HG03354 (cell line): ENCODE measurements at regions not wholly inside any gene's neighbourhood (a gene's known extent, or its start where the extent isn't known, plus 50 kb on each side); places are given as distances from the start of the nearest gene placed in this dataset.
"Not testable (repeated sequence)": the region's sequence is repeated elsewhere in the genome, so short reads cannot be mapped to it uniquely, and the experiment has no call there.

ENCODE experiments used
- ATAC-seq: cut with Tn5 transposase; IDR thresholded peaks from one replicate; pipeline ENCODE4 v1.9.1; 2021; ENCODE audit warnings: mild to moderate bottlenecking; ENCODE audit not compliant: unreplicated experiment, poor library complexity, severe bottlenecking

GRCh38 chr5:15004506-15004905 is 132.9 kb upstream of the ANKH start:
- no peak for ATAC-seq

DNA sequence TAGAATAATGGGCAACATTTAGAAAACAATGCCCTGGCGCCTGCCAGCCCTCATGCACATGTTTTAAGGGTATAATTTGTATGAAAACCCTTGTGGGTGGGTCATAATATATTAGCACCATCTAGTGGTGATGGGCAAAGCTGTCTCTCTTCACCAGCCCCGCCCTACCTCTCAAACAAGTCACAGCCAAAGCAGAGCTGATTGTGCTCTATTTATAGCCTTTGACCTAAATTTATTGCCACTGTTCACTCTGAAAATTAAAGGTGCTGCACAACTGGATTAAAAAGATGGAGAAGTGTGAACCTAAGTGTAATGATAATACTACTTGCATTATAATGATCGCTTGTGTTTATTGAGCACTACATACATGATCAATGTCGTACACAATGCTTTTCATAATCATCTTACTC is 131.9 kb upstream of the ANKH start:
- ATAC-seq: peak; percentile 98

- no peak for ATAC-seq
Measured at GRCh38 chr5:15002791-15003190, 131.2 kb upstream of the ANKH start.

GRCh38 chr5:15002173-15002572 is 130.6 kb upstream of the ANKH start:
- no peak for ATAC-seq

- ATAC-seq: no peak
Measured at GRCh38 chr5:15001517-15001916, 129.9 kb upstream of the ANKH start.

DNA sequence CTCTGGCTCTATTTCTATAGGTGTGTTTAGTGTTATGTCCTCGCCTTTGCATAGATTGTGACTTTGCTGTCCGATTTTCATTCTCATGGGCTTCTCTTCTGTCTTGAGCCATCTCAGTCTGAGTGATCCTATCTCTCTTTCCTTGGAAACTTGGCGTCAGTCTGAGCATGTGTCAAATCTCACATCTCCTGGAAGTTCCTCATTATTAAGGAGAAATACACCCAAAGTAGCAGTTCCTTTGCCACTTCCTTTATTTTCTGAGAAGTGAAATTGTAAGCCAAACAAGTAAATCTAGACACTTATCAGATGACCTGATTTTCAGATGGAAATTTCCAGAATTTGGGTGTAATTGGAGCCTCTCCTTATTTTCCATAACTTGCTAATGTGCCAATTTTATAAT is 126.9 kb upstream of the ANKH start:
- no peak for ATAC-seq

DNA sequence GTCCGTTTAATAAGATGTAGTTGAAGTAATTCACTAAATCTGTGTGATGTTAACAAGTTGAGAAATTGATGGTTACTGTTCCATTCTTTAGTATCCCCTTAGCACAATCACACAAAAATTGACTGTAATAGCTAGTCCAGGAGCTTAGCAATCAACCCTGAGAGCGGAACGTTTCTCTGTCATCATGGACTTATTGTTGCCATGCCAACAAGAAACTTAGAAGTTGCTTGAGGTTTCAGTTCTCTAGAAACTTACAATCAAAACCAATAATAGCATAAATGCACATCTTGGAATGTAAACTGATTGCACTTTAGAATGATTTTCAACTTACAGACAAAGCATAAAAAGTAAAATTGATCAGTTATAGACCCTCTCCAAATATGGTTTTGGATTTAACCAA is 125.4 kb upstream of the ANKH start:
- ATAC-seq: peak; percentile 83

DNA sequence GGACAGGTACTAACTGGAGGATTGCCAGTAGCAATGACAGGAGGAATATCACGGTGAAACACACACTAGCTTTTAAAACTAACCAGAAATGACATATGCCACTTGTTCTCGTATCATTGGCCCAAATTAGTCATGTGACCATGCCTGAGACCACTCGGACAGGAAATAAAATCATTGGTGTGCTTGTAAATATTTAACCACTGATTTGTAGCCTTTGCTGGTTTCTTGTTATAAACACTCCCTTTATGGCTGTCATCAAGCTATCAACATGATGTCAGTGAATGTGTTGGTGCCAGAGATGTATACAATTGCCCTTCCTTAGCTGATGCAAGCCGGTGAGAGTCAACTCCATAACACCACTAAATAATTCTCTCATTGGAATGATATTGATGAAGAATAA is 123.7 kb upstream of the ANKH start:
- ATAC-seq: no peak

DNA sequence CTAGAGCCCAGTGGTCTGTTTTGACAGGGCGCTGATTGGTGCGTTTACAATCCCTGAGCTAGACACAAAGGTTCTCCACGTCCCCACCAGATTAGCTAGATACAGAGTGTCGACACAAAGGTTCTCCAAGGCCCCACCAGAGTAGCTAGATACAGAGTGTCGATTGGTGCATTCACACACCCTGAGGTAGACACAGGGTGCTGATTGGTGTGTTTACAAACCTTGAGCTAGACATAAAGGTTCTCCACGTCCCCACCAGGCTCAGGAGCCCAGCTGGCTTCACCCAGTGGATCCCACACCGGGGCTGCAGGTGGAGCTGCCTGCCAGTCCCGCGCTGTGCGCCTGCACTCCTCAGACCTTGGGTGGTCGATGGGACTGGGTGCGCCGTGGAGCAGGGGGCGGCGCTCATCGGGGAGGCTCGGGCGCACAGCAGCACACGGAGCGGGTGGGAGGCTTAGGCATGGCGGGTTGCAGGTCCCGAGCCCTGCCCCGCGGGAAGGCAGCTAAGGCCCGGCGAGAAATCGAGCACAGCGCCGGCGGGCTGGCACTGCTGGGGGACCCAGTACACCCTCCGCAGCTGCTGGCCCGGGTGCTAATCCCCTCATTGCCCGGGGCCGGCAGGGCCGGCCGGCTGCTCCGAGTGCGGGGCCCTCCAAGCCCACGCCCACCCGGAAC is 122.0 kb upstream of the ANKH start:
- not testable (repeated sequence) for ATAC-seq

GRCh38 chr5:14992751-14993458 is 121.3 kb upstream of the ANKH start:
- ATAC-seq: peak; percentile 79

- no peak for ATAC-seq
Measured at GRCh38 chr5:14988223-14988622, 116.6 kb upstream of the ANKH start.

DNA sequence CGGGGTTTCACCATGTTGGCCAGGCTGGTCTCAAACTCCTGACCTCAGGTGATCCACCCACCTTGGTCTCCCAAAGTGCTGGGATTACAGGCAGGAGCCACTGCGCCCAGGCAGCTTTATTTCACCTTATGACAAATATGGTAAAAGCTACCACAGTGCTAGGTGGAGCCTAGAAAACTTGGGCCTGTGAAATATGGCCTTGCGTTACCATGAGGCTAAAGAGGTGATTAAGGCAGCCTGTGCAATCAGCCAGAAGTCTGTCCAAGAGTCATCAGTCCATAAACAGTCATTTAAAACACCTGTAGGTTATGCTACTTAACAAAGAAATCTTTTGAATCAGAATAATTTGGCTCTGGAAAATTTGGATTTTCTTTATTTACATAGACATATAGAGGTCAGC is 114.8 kb upstream of the ANKH start:
- ATAC-seq: no peak

DNA sequence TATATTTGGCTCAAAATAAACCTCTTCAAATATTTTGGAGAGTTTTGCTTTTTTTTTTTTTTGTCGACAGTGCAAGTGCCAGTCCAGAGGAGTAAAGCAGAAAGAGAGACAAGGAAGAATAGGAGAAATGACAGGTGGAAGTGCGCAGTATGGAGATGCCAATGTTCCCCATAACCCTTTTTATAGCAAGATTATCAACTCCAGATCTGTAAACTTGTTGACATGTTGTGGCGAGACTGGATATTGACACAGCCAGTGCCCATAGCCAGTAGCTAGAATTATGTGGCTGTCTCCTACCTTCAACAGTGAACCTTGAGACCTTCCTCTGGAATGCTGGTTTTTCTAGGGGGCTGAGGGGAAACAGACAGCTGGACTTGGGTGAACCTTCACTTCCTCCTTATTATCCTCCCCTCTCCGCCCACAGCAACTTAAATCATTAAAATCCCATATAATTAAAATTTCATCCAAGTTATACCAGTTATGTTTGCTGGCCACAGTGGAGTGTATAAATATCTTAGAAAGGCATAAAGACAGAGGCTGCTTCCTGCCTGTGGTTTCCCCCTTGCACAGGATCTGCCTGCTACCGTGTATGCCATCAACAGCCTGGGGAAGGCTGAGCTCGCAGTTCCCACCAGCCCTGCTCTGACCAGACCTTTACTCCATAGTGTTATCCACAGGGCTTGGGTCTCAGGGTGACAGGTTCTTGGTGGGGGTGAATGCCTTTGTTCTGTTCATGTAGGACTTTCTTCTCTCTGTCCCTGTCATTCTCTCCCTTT is 112.3 kb upstream of the ANKH start:
- no peak for ATAC-seq

GRCh38 chr5:14980698-14981097 is 109.1 kb upstream of the ANKH start:
- ATAC-seq: no peak

DNA sequence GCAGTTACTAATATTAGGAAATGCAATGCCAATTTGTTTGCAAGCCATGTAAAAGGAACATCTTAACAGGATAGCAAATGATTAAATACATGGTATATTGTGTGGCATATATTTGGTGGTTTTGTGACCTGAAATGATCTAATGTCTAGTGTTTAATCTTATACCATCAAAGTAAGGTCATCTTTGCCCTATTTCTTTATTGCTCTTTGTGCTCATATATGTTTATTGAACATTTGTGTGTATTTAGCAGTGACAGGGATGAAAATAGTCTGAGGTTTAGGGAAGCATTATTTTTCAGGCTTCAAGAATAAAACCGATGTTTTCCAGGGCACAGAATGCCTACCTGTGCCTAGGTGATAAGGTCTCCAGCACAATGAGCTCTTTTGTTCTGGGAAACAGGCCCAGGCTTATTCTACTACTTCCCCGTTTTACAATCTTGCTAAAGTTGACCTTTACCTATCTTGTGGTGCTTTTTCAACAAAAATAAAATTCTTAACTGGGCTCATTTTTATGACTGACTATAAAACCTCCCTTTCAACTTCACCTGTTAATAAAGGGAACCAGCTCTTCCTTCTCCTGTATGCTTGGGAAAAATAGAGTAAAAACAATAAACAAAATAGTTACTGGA is 105.6 kb upstream of the ANKH start:
- ATAC-seq: no peak

- ATAC-seq: no peak
Measured at GRCh38 chr5:14976486-14976885, 104.9 kb upstream of the ANKH start.

DNA sequence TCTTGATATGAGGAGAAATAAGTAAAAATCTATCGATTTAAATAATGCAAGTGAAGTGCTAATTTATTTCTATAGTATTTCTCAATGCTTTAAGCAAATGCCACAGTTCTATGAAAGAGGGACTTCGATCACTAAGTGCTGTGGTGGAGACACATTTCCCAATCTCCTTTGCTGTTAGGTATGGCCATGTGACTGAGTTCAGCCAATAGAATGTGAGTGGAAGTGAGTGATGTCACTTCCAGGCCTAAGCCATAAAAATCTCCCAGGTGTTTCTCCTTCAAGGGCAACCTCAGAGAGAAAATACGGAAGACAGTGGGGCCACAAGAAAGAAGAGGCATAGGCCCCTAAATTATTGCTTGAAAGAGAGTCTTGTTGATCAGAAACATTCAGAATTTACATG is 100.3 kb upstream of the ANKH start:
- no peak for ATAC-seq

GRCh38 chr5:14968796-14969195 is 97.2 kb upstream of the ANKH start:
- ATAC-seq: no peak

GRCh38 chr5:14967166-14967565 is 95.6 kb upstream of the ANKH start:
- no peak for ATAC-seq

DNA sequence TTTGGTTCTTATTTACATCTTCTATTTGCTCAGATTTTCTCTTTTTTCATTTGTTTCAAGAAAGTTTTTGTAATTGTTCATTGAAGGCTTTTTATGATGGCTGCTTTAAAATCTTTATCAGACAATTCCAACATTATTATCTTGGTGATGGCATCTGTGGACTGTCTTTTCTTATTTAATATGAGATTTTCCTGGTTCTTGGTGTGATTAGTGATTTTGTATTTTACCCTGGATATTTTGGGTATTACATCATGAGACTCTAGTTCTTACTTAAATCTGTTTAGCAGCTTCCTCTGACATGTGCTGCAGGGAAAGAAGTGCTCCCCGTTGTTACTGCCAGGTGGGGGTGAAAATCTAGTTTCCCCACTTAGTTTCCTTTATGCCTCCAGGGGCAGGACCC is 94.2 kb upstream of the ANKH start:
- no peak for ATAC-seq
